NCI-H2029 (cell line): ENCODE measurements at regions not wholly inside any gene's neighbourhood (a gene's known extent, or its start where the extent isn't known, plus 50 kb on each side); places are given as distances from the start of the nearest gene placed in this dataset.
"Not testable (repeated sequence)": the region's sequence is repeated elsewhere in the genome, so short reads cannot be mapped to it uniquely, and the experiment has no call there.

Experiments used
- DNase-seq: peaks from one replicate; lab custom pipeline; 2025; lab: John Stamatoyannopoulos, UW

- DNase-seq = no peak
Observed at GRCh38 chr11:37511425-37511933, 913.4 kb upstream of the RAG2 start.

DNA sequence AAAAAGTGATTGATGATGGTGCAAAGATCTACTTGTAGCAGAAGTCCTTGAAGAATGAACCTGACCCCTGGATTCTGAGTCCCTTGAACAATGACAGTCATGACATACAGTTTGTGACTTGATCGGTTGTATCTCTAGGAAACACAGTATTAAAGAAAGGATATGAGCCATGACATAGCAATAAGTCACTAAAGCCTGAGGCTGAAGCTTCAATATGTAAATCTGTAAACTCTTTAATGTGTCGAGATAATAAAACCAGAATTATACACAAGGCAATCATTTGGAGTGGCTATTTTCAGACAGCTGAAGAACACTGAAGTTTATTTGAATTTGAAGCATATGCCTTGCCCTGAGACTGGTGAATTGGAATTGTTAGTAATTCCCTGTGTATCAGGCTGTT is 911.5 kb upstream of the RAG2 start:
- DNase-seq = no peak

GRCh38 chr11:37506531-37506930 is 908.5 kb upstream of the RAG2 start:
- DNase-seq = no peak

DNA sequence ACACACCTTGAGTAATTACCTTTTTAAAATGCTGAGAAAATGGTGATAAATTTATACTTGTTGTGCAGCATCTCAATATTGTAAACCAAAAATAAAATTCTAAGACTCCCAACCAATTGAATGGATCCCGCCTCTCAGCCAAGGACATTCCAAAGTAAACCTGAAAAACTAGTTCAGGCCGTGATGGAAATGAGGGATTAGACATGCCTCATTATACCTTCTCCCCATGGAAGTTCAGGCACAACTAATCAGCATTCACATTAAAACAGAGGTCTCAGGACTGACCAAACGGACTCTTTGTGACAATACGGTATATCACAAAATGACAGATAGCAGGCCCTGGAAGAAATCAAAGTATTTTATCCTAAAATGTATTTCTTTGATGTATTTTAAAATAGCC is 907.4 kb upstream of the RAG2 start:
- no peak for DNase-seq

DNA sequence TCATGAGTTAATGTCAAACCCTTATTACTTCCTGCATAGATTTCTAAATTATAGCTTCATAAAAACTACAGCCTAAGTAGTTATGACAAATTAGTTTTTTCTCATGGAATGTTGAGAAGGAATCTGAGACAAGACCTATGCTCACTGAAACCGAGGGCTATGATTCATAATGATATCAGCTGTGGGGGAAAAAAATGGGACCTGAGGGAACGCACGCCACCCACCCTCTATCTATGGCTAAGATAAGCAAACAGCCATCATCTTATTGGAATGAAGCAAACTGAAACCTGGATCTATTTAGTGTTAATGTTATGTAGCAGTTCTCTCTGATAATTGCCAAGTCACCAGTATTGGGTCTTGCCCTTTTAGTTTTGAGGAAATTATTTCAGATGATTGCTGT is 906.9 kb upstream of the RAG2 start:
- DNase-seq = no peak

DNA sequence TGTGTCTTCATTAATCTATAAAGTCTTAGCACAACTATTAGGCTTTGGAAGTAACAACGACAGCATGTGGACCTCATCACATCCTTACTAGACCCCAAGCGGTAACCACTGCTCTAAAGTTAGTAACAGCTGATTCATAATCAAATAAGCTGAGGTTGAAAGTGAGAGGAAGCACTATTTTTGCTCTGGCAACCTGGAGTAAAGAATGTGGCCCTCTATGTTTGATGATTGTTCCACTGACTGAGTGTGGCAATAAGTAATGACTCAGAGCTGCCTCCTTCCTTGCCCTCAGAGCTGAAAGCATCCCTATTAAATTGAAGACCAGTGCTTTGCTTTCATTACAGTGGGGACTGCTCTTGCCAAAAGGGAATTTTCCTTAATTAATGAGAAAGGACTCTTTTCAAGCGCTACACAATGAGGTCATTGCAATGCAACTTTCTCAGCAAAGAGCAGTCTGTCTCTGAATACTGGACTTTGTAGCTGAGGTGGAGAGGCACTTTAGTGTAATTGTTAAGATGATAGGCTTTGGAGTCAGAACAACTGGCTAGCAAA is 906.1 kb upstream of the RAG2 start:
- no peak for DNase-seq

DNA sequence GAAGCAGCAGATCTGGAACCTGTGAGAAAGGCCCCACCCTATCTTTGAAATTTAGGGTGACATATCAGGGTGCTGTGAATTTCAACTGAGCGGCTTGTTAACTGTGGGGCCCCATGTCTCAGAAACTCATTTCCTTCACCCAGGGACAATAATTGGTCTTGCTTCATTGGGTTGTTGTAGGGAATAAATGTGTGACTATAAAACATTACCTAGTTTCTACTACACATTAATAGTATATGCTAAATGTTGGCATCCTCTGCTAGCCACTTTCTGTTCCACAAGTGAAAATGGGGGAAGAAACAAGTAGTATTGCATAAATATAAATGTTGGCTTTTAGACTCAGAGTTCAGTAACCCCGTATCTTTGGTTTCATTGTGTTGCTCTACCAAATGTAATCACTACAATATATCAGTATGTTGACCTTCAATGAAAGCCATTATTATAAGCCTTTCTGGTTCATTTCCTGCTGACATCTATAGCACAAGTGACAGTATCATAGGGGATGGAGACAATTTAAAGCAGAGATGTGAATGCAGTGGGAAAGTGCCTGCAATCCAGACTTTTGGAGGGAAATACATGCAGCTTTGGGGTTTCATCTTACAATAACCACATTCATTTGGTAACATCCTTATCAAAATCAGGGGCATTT is 905.5 kb upstream of the RAG2 start:
- no peak for DNase-seq

DNA sequence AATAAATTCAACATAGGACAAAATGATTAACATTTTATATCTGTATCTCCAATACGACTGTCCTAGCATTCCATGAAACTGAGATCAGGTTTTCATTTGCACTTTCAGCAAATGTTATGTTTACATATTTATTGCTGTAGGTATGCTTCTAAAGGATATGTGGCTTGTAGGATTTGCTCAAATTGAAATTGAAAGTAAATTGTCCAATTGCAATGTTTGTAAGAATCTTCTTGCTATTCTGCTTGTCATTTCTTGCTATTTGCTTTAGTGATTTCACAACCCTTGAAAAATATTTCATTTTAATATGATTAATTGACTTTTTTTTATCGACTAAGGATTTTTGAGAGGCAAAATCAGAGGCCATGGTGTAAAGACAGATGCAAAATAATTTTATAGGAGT is 904.2 kb upstream of the RAG2 start:
- no peak for DNase-seq

DNA sequence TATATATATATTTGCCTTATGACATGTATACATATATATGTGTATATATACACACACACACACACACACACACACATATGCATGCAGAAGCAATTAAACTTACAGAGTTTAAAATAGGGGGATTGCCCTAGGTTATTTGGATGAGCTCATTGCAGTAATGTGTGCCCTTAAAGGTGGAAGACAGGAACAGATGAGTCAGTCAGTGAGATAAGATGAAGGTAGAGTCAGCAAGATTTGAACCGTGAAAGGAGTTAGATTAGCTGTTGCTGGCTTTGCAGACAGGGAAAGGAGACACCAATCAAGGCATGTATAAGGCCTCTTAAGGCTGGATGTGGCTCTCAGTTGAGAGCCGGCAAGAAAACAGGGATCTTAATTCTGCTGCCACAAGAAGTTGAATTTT is 902.4 kb upstream of the RAG2 start:
- no peak for DNase-seq

- no peak for DNase-seq
Observed at GRCh38 chr11:37497326-37497725, 899.3 kb upstream of the RAG2 start.

DNA sequence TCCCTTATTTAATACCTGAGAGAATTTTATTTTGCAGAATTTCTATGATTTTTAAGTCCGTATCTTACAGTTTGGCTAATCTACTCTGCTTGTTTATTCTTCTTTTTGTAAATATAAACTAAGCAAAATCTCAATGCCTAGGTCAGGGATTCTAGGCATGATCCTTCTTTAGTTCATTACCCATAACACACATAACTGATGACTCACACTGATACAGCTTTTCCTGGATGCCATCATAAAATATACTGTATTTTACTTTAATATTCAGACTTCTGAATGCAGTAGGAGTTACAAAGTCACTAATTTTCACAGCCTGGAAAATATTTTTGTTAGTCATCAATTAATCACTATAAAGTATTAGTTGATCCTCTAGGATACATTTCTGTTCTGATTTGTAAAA is 898.2 kb upstream of the RAG2 start:
- DNase-seq = no peak

GRCh38 chr11:37484298-37484697 is 886.3 kb upstream of the RAG2 start:
- no peak for DNase-seq

- DNase-seq = no peak
Observed at GRCh38 chr11:37483761-37484160, 885.7 kb upstream of the RAG2 start.

DNA sequence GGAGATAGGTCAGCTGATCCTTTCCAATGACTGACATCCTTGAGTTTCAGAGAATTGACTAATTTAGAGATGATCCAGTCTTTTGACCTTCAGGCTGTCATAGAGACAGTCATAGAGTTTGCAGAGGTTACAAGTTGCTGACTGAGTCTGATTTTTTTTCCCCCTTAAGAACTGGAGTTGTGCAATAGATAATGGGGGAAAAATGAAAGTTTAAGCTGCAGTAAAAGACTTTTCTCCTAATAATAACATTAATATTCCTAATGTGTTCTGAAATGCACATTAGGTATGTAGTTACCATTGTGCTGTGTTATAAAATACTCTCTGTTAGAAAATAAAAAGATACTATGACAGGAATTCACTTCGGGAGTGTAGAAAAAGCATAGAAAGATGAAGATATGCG is 876.9 kb upstream of the RAG2 start:
- no peak for DNase-seq

DNA sequence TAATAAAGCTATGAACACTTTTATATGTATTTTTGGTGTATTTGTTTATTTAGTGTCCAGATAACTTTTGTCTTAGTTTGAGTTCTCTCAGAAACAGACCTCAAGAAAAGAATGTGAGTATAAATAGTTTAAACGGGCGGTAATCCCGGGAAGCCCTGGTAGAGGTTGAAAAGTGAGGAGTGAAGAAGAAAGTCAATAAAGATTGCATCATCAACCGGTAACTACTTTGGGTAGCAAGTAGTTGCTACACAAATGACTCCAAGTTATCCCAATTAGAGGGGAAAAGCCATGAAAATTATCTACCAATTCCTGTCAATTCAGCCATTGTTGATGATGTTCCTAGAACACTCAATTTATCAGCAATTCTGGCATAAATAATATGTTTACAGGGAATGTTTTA is 870.3 kb upstream of the RAG2 start:
- no peak for DNase-seq

- DNase-seq = no peak
Observed at GRCh38 chr11:37465221-37465620, 867.2 kb upstream of the RAG2 start.

DNA sequence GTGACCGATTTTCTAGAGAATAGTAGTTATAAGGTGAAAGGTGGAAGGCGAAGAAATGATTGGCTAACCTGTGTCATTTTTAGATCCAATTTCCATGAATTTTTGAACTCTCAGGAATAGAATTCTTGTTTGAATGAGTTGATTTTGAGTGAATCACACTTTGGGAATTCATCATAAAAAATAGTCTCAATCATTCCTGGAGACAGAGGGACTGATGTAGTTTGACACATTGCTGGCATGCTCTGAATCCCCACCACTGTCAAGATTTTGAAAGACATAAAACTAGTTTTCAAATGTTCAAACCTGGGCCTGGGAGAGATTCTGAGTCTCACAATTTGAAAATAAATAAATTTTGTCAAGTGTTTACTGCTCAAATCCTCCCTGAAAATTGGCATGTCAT is 861.4 kb upstream of the RAG2 start:
- no peak for DNase-seq

GRCh38 chr11:37456746-37457145 is 858.7 kb upstream of the RAG2 start:
- no peak for DNase-seq

DNA sequence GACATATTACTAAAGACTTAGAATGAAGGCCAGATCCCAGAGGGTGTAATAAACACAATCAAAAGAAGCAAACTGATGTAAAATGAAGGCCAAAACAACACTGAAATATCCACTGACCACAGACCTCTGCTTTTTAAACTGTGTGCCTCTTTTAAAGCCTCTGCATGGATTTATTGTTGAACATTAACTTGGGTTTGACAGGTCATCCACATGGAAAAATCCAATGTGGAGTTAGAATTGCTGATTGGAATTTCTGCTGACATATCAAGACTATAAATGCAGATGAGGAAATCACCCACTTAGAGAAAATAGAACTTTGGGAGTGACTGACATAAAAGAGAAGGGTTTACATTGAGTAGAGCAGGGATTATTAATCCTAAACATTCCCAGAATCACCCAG is 853.9 kb upstream of the RAG2 start:
- no peak for DNase-seq

- DNase-seq = no peak
Observed at GRCh38 chr11:37450613-37451012, 852.6 kb upstream of the RAG2 start.

DNA sequence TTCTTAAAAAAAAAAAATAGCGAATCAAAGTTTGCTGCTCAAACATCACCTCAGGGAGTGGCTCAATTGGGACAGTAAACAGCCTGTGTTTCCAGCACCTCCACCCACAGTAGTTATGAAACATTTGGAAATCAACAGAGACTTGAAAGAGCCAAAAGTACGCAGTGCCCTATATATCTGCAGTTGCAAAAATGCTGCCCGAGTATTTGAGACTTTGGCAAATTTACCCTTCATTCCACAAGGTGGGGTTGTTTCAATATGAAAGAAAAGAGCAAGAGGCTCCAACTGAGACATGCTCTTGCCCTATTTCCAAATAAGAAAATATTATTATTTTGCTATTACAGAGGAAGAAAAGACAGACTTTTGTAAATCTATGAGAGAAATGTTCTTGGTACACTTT is 851.1 kb upstream of the RAG2 start:
- DNase-seq = no peak

DNA sequence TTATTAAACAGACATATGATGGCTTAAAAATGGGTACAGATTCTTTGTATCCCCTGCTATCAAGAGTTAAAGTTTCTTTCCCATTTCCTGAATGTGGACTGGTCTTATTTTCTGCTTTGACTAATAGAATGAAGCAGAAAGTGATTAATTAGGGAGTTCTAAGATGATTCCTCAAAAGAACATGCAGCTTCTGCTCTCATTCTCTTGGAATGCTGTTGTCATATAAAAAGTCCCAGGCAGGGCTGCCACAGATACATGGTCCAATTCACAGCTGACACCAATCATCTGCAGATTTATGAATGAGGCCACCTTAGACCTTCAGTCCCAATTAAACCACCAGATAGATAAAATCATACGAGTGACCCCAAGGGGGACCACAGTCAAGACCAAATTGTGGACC is 844.5 kb upstream of the RAG2 start:
- no peak for DNase-seq

DNA sequence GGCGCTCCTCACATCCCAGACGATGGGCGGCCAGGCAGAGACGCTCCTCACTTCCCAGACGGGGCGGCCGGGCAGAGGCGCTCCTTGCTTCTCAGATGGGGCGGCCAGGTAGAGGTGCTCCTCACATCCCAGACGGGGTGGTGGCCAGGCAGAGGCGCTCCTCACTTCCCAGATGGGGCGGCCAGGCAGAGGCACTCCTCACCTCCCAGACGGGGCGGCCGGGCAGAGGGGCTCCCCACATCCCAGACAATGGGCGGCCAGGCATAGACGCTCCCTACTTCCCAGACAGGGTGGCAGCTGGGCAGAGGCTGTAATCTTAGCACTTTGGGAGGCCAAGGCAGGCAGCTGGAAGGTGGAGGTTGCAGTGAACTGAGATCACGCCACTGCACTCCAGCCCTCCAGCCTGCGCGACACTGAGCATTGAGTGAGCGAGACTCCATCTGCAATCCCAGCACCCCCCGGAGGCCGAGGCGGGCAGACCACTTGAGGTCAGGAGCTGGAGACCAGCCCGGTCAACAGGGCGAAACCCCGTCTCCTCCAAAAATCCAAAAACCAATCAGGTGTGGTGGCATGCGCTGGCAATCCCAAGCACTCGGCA is 833.7 kb upstream of the RAG2 start:
- not testable (repeated sequence) for DNase-seq
